Kidney (tissue), 13 donors: ENCODE measurements at regions not wholly inside any gene's neighbourhood (a gene's known extent, or its start where the extent isn't known, plus 50 kb on each side); places are given as distances from the start of the nearest gene placed in this dataset.

Experiments
- DNase-seq, 5 donors: peaks; one replicate each; pipeline ENCODE4 v3.0.0-alpha.2; 2013 to 2020
- FAIRE-seq: peaks from 2 replicates; lab custom pipeline; 2012; peaks lifted over from hg19 to GRCh38; lab: Jason Lieb, UNC
- H3K27ac ChIP-seq, 2 donors: one replicate each; pipeline ENCODE4 v1.7.0; 2013; ENCODE audit warnings: low read depth in 2 of 2, low read length in 2 of 2, inconsistent platforms in 1 of 2
- H3K27me3 ChIP-seq: one replicate; pipeline ENCODE4 v1.7.1; 2013; ENCODE audit warnings: low read length, inconsistent platforms; ENCODE audit not compliant: control insufficient read depth, insufficient read depth
- H3K36me3 ChIP-seq, 3 donors: one replicate each; pipeline versions ENCODE4 v1.7.0 to v1.7.1; 2013; ENCODE audit warnings: low read length in 3 of 3, control low read depth in 1 of 3, inconsistent platforms in 1 of 3; ENCODE audit not compliant: insufficient read depth in 3 of 3, control insufficient read depth in 2 of 3
- H3K4me1 ChIP-seq, 3 donors: one replicate each; pipeline versions ENCODE4 v1.7.0 to v1.7.1; 2013; ENCODE audit warnings: low read length in 3 of 3, inconsistent platforms in 1 of 3, low read depth in 1 of 3; ENCODE audit not compliant: control insufficient read depth in 2 of 3, insufficient read depth in 2 of 3
- H3K4me3 ChIP-seq, 3 donors: one replicate each; pipeline versions ENCODE4 v1.7.0 to v1.8.1; 2013; ENCODE audit warnings: low read length in 3 of 3, control low read depth in 1 of 3, inconsistent platforms in 1 of 3
- H3K9ac ChIP-seq, 3 donors: one replicate each; pipeline versions ENCODE4 v1.7.0 to v1.7.1; 2013; ENCODE audit warnings: low read length in 3 of 3, control low read depth in 1 of 3, inconsistent platforms in 1 of 3
- H3K9me3 ChIP-seq, 3 donors: one replicate each; pipeline versions ENCODE4 v1.7.0 to v1.7.1; 2013; ENCODE audit warnings: low read length in 3 of 3, control low read depth in 1 of 3, inconsistent platforms in 1 of 3; ENCODE audit not compliant: control insufficient read depth in 2 of 3, insufficient read depth in 1 of 3
- CTCF ChIP-seq: IDR thresholded peaks from 3 replicates; pipeline ENCODE4 v1.5.1; 2012; ENCODE audit warnings: mild to moderate bottlenecking, moderate library complexity, borderline replicate concordance; ENCODE audit not compliant: insufficient read depth; ENCODE audit errors: extremely low read depth
- intact Hi-C: fragments of 100-400 bp; cut with DNase I; formaldehyde crosslinking; loops from one replicate; pipeline ENCODE4 v1.11.1; 2022
- donor health status: control.
- donor health status: control.
- donor health status: control.
- donor health status: control.
- donor health status: control.
- donor health status: DM: yes; HTN: yes; CAD: no.
- donor health status: Normal renal cell carcinoma (clear cell type).

DNA sequence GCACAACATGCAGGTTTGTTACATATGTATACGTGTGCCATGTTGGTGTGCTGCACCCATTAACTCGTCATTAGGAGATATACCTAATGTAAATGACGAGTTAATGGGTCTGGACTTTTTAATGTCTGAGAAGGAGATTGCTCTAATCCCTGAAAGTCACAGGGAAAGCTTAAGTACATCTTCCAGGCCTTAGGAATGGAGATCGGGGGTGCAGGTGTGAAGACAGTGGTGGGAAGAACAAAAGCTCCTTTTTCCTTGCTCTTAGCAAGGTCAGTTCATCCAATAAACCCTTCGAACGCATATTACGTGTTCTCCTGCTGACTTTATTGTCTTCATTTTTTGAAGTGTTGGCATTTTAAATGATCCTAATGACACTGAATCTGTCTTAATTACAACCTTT lies 50.8 kb upstream of the LAMA1 start:
- no peaks in the 10 kb centered on the region for H3K27me3 ChIP-seq
- no peak overlapping the region for H3K9ac ChIP-seq
- H3K4me1 ChIP-seq = no peaks in the 10 kb centered on the region
- H3K4me3 ChIP-seq = no peak overlapping the region
- TF ChIP-seq CTCF = no peak
- intact Hi-C loops = no loop called here
- no peak overlapping the region for H3K27ac ChIP-seq
- no peak for DNase-seq
- no peak for FAIRE-seq
- no peaks in the 10 kb centered on the region for H3K9me3 ChIP-seq
- H3K36me3 ChIP-seq = no peaks in the 10 kb centered on the region
